H9 (cell line): ENCODE measurements at regions not wholly inside any gene's neighbourhood (a gene's known extent, or its start where the extent isn't known, plus 50 kb on each side); places are given as distances from the start of the nearest gene placed in this dataset.

ENCODE experiments used
- DNase-seq: peaks from one replicate; pipeline ENCODE4 v3.0.0-alpha.2; 2017
- H2AFZ ChIP-seq: one replicate; pipeline ENCODE4 v1.6.1; 2013; ENCODE audit warnings: mild to moderate bottlenecking, low read length, control low read depth, moderate library complexity
- H2AK5ac ChIP-seq: 2 replicates; pipeline ENCODE4 v1.6.1; 2013; ENCODE audit warnings: low read length, control low read depth, mixed read lengths; ENCODE audit not compliant: insufficient read length
- H2BK120ac ChIP-seq: one replicate; pipeline ENCODE4 v1.6.1; 2013; ENCODE audit warnings: low read depth, mild to moderate bottlenecking, low read length, control low read depth, inconsistent platforms; ENCODE audit not compliant: poor library complexity, severe bottlenecking
- H2BK12ac ChIP-seq: 2 replicates; pipeline ENCODE4 v1.6.1; 2013; ENCODE audit warnings: low read length, control low read depth, mixed read lengths, low read depth; ENCODE audit not compliant: insufficient read length
- H2BK15ac ChIP-seq: 2 replicates; pipeline ENCODE4 v1.6.1; 2013; ENCODE audit warnings: low read depth, low read length, control low read depth
- H2BK20ac ChIP-seq: one replicate; pipeline ENCODE4 v1.6.1; 2013; ENCODE audit warnings: low read depth, mild to moderate bottlenecking, low read length, control low read depth, inconsistent platforms; ENCODE audit not compliant: poor library complexity, severe bottlenecking
- H2BK5ac ChIP-seq: 2 replicates; pipeline ENCODE4 v1.6.1; 2013; ENCODE audit warnings: low read length, control low read depth, mixed read lengths; ENCODE audit not compliant: insufficient read length
- H3K14ac ChIP-seq: 2 replicates; pipeline ENCODE4 v1.6.1; 2013; ENCODE audit warnings: low read length, control low read depth; ENCODE audit not compliant: insufficient read depth
- H3K18ac ChIP-seq: 2 replicates; pipeline ENCODE4 v1.6.1; 2013; ENCODE audit warnings: low read depth, mild to moderate bottlenecking, mixed read lengths, low read length, control low read depth; ENCODE audit not compliant: insufficient read length
- H3K23ac ChIP-seq: 2 replicates; pipeline ENCODE4 v1.6.1; 2013; ENCODE audit warnings: low read length, control low read depth, mixed read lengths, low read depth; ENCODE audit not compliant: insufficient read length
- H3K23me2 ChIP-seq: 2 replicates; pipeline ENCODE4 v1.6.1; 2013; ENCODE audit warnings: low read depth, mild to moderate bottlenecking, mixed read lengths, low read length, control low read depth; ENCODE audit not compliant: insufficient read length, poor library complexity, severe bottlenecking
- H3K27ac ChIP-seq: 2 replicates; pipeline ENCODE4 v1.5.1; 2013; ENCODE audit warnings: low read length, control low read depth, mixed read lengths, low read depth; ENCODE audit not compliant: insufficient read length
- H3K27me3 ChIP-seq: 2 replicates; pipeline ENCODE4 v1.6.1; 2013; ENCODE audit warnings: low read length, control low read depth, inconsistent platforms; ENCODE audit not compliant: insufficient read depth
- H3K4ac ChIP-seq: 2 replicates; pipeline ENCODE4 v1.6.1; 2013; ENCODE audit warnings: low read depth, mild to moderate bottlenecking, control low read depth, inconsistent platforms, low read length, moderate library complexity
- H3K4me1 ChIP-seq: 2 replicates; pipeline ENCODE4 v1.6.1; 2013; ENCODE audit warnings: low read length, control low read depth, inconsistent platforms; ENCODE audit not compliant: insufficient read depth
- H3K4me2 ChIP-seq: 2 replicates; pipeline ENCODE4 v1.6.1; 2013; ENCODE audit warnings: low read length, control low read depth, mixed read lengths; ENCODE audit not compliant: insufficient read length, insufficient read depth
- H3K56ac ChIP-seq: 2 replicates; pipeline ENCODE4 v1.6.1; 2013; ENCODE audit warnings: low read depth, mild to moderate bottlenecking, mixed read lengths, low read length, control low read depth; ENCODE audit not compliant: insufficient read length
- H3K79me1 ChIP-seq: 2 replicates; pipeline ENCODE4 v1.6.1; 2013; ENCODE audit warnings: low read depth, mild to moderate bottlenecking, moderate library complexity, low read length, control low read depth, inconsistent platforms; ENCODE audit not compliant: insufficient read depth, poor library complexity, severe bottlenecking
- H3K79me2 ChIP-seq: 2 replicates; pipeline ENCODE4 v1.6.1; 2013; ENCODE audit warnings: low read length, control low read depth, inconsistent platforms; ENCODE audit not compliant: insufficient read depth
- H3K9ac ChIP-seq: 2 replicates; pipeline ENCODE4 v1.6.1; 2013; ENCODE audit warnings: low read length, control low read depth, mixed read lengths; ENCODE audit not compliant: insufficient read length; ENCODE audit errors: extremely low read depth
- H3K9me3 ChIP-seq: one replicate; pipeline ENCODE4 v1.6.1; 2013; ENCODE audit warnings: low read depth, low read length, inconsistent platforms; ENCODE audit not compliant: control insufficient read depth
- H3T11ph ChIP-seq: one replicate; pipeline ENCODE4 v1.6.1; 2013; ENCODE audit warnings: mild to moderate bottlenecking, low read length, control low read depth, inconsistent platforms
- H4K20me1 ChIP-seq: one replicate; pipeline ENCODE4 v1.6.1; 2013; ENCODE audit not compliant: control insufficient read depth, insufficient read length, insufficient read depth
- H4K5ac ChIP-seq: 2 replicates; pipeline ENCODE4 v1.6.1; 2013; ENCODE audit warnings: low read depth, mild to moderate bottlenecking, mixed read lengths, low read length, control low read depth; ENCODE audit not compliant: insufficient read length
- H4K8ac ChIP-seq: replicated peaks from 2 replicates; pipeline ENCODE4 v1.6.1; 2013; ENCODE audit warnings: low read length, control low read depth, mixed read lengths, low read depth; ENCODE audit not compliant: insufficient read length
- H4K91ac ChIP-seq: 2 replicates; pipeline ENCODE4 v1.6.1; 2013; ENCODE audit warnings: low read depth, mild to moderate bottlenecking, moderate library complexity, mixed read lengths, low read length, control low read depth; ENCODE audit not compliant: insufficient read length
- H3K27ac Mint-ChIP-seq, 3 experiments: 2 replicates in 2 of 3; 3 replicates in 1 of 3; pipeline ENCODE4 v1.8.0; 2020 to 2021; ENCODE audit warnings: mixed read lengths in 3 of 3, mild to moderate bottlenecking in 1 of 3, moderate library complexity in 1 of 3
- H3K27me3 Mint-ChIP-seq: 2 replicates; pipeline ENCODE4 v1.8.0; 2021; ENCODE audit warnings: low read depth, mild to moderate bottlenecking, moderate library complexity, mixed read lengths
- H3K36me3 Mint-ChIP-seq, 3 experiments: 2 replicates in 2 of 3; 3 replicates in 1 of 3; pipeline ENCODE4 v1.8.0; 2020 to 2021; ENCODE audit warnings: low read depth in 3 of 3, mixed read lengths in 3 of 3; ENCODE audit not compliant: insufficient read depth in 1 of 3
- H3K4me1 Mint-ChIP-seq, 2 experiments: 2 replicates each; pipeline ENCODE4 v1.8.0; 2020; ENCODE audit warnings: mixed read lengths in 2 of 2
- H3K4me3 Mint-ChIP-seq, 2 experiments: 2 replicates in 1 of 2; 3 replicates in 1 of 2; pipeline ENCODE4 v1.8.0; 2020 to 2021; ENCODE audit warnings: mild to moderate bottlenecking in 2 of 2, mixed read lengths in 2 of 2, moderate library complexity in 1 of 2
- H3K9me3 Mint-ChIP-seq, 2 experiments: 2 replicates in 1 of 2; 3 replicates in 1 of 2; pipeline ENCODE4 v1.8.0; 2020; ENCODE audit warnings: mild to moderate bottlenecking in 2 of 2, mixed read lengths in 2 of 2, moderate library complexity in 1 of 2
- CTCF ChIP-seq: fragments of 200-600 bp; sonication (generic); conservative IDR thresholded peaks from 3 replicates; pipeline ENCODE4 v1.8.0; 2021; ENCODE audit warnings: antibody characterized with exemption, mild to moderate bottlenecking
- WGBS: extraction: QIAGEN DNeasy Blood & Tissue Kit; methylation state at CpG from one replicate; pipeline ENCODE4 v1.1.7; 2013; ENCODE audit warnings: missing lambda C conversion rate, low lambda C conversion rate, mixed read lengths; ENCODE audit not compliant: insufficient read length; ENCODE audit errors: extremely low coverage; 5-methylcytosine and 5-hydroxymethylcytosine counted together

- no peak overlapping the region for H2BK5ac ChIP-seq
- H3K9me3 ChIP-seq = no peaks in the 10 kb centered on the region
- H3K23ac ChIP-seq = no peak overlapping the region
- no peaks in the 10 kb centered on the region for H3K27me3 Mint-ChIP-seq
- H3K23me2 ChIP-seq = no peaks in the 10 kb centered on the region
- H3T11ph ChIP-seq = no peak overlapping the region
- H2BK15ac ChIP-seq = no peak overlapping the region
- no peaks in the 10 kb centered on the region for H3K79me2 ChIP-seq
- no peak overlapping the region for H2BK20ac ChIP-seq
- H3K27ac Mint-ChIP-seq = no peak overlapping the region
- H3K4me3 Mint-ChIP-seq = no peak overlapping the region
- no peak overlapping the region for H3K4ac ChIP-seq
- H3K9ac ChIP-seq = no peak overlapping the region
- H3K18ac ChIP-seq = no peak overlapping the region
- no peak overlapping the region for H3K56ac ChIP-seq
- no peak overlapping the region for H4K91ac ChIP-seq
- H3K27ac ChIP-seq = no peak overlapping the region
- no peak overlapping the region for H2AK5ac ChIP-seq
- no peaks in the 10 kb centered on the region for H3K9me3 Mint-ChIP-seq
- H2BK12ac ChIP-seq = no peak overlapping the region
- no peaks in the 10 kb centered on the region for H3K36me3 Mint-ChIP-seq
- H3K79me1 ChIP-seq = no peaks in the 10 kb centered on the region
- no peak overlapping the region for H4K5ac ChIP-seq
- no peak overlapping the region for H4K8ac ChIP-seq
- no peak for DNase-seq
- no peaks in the 10 kb centered on the region for H4K20me1 ChIP-seq
- H3K14ac ChIP-seq = no peak overlapping the region
- H3K27me3 ChIP-seq = no peaks in the 10 kb centered on the region
- no peak overlapping the region for H3K4me2 ChIP-seq
- TF ChIP-seq CTCF = no peak
- WGBS = no CpG with 5 or more reads among the region's 3 CpGs
- no peaks in the 10 kb centered on the region for H3K4me1 Mint-ChIP-seq
- H2AFZ ChIP-seq = no peak overlapping the region
- H3K4me1 ChIP-seq = no peaks in the 10 kb centered on the region
- no peak overlapping the region for H2BK120ac ChIP-seq
Observed at GRCh38 chr13:81568824-81569223, 1227.9 kb upstream of the SPRY2 start.
